ENCODE measurements at regions not wholly inside any gene's neighbourhood (a gene's known extent, or its start where the extent isn't known, plus 50 kb on each side); places are given as distances from the start of the nearest gene placed in this dataset.

GRCh38 chr13:72599178-72599743 is 128.2 kb downstream of the MZT1 start:
- Histone ChIP-seq H3K27me3 (ENCODE audit: insufficient read depth, poor library complexity, severe bottlenecking) (no peaks in the 10 kb centered on the region), H3K4me3 (replicated peaks; ENCODE audit: insufficient read depth, low read length) (no peak overlapping the region), H3K27ac (replicated peaks) (no peak overlapping the region)
- TF ChIP-seq SPI1 (IDR thresholded peaks at IDR 0.05; ENCODE audit: borderline replicate concordance, low read depth) = no peak
- TF ChIP-seq REST (IDR thresholded peaks at IDR 0.05; ENCODE audit: insufficient replicate concordance, low read depth) = no peak
- TF ChIP-seq POLR2AphosphoS5 (IDR thresholded peaks at IDR 0.05; ENCODE audit: low read depth) = no peak
- TF ChIP-seq GABPA (IDR thresholded peaks at IDR 0.05; ENCODE audit: low read depth) = no peak
- no peak for TF ChIP-seq CTCF (IDR thresholded peaks at IDR 0.05; ENCODE audit: insufficient read depth, low read length)
- no peak for DNase-seq (ENCODE audit: low read depth in 1 of 2, low spot score in 1 of 2)

- no peak for DNase-seq (ENCODE audit: low read depth in 1 of 2, low spot score in 1 of 2)
- TF ChIP-seq POLR2AphosphoS5 (IDR thresholded peaks at IDR 0.05; ENCODE audit: low read depth) = no peak
- no peak for TF ChIP-seq GABPA (IDR thresholded peaks at IDR 0.05; ENCODE audit: low read depth)
- TF ChIP-seq SPI1 (IDR thresholded peaks at IDR 0.05; ENCODE audit: borderline replicate concordance, low read depth) = no peak
- no peak for TF ChIP-seq CTCF (IDR thresholded peaks at IDR 0.05; ENCODE audit: insufficient read depth, low read length)
- TF ChIP-seq REST (IDR thresholded peaks at IDR 0.05; ENCODE audit: insufficient replicate concordance, low read depth) = no peak
- Histone ChIP-seq H3K4me3 (replicated peaks; ENCODE audit: insufficient read depth, low read length) (no peak overlapping the region), H3K27me3 (ENCODE audit: insufficient read depth, poor library complexity, severe bottlenecking) (no peaks in the 10 kb centered on the region), H3K27ac (replicated peaks) (no peak overlapping the region)
Observed at GRCh38 chr13:72590091-72590740, 137.2 kb downstream of the MZT1 start.

GRCh38 chr13:72586518-72586917 is 140.9 kb downstream of the MZT1 start:
- TF ChIP-seq SPI1 (IDR thresholded peaks at IDR 0.05; ENCODE audit: borderline replicate concordance, low read depth) = no peak
- Histone ChIP-seq H3K27ac (replicated peaks) (no peak overlapping the region), H3K4me3 (replicated peaks; ENCODE audit: insufficient read depth, low read length) (no peak overlapping the region), H3K27me3 (ENCODE audit: insufficient read depth, poor library complexity, severe bottlenecking) (peaks cover 3% of the 10 kb centered on the region)
- no peak for DNase-seq (ENCODE audit: low read depth in 1 of 2, low spot score in 1 of 2)

- DNase-seq (ENCODE audit: low read depth in 1 of 2, low spot score in 1 of 2) = no peak
- H3K27me3 ChIP-seq (ENCODE audit: insufficient read depth, poor library complexity, severe bottlenecking) = peaks cover 3% of the 10 kb centered on the region
- no peak for TF ChIP-seq POLR2AphosphoS5 (IDR thresholded peaks at IDR 0.05; ENCODE audit: low read depth)
- no peak for TF ChIP-seq GABPA (IDR thresholded peaks at IDR 0.05; ENCODE audit: low read depth)
- TF ChIP-seq SPI1 (IDR thresholded peaks at IDR 0.05; ENCODE audit: borderline replicate concordance, low read depth) = no peak
- TF ChIP-seq CTCF (IDR thresholded peaks at IDR 0.05; ENCODE audit: insufficient read depth, low read length) = no peak
- TF ChIP-seq REST (IDR thresholded peaks at IDR 0.05; ENCODE audit: insufficient replicate concordance, low read depth) = no peak
- H3K27ac ChIP-seq (replicated peaks) = no peak overlapping the region
- H3K4me3 ChIP-seq (replicated peaks; ENCODE audit: insufficient read depth, low read length) = no peak overlapping the region
Observed at GRCh38 chr13:72585254-72585653, 142.2 kb downstream of the MZT1 start.
